K562 (cell line): ENCODE measurements at regions not wholly inside any gene's neighbourhood (a gene's known extent, or its start where the extent isn't known, plus 50 kb on each side); places are given as distances from the start of the nearest gene placed in this dataset.

ENCODE experiments used
- ATAC-seq: fragments of 200-7000 bp; cut with Tn5 transposase; 3 replicates; pipeline ENCODE4 v1.9.1; 2020; ENCODE audit warnings: moderate library complexity
- BruUV-seq: library from RNA; stranded (reverse); fragments of 400-500 nt; replicated peaks from 2 replicates; lab custom pipeline; 2021; lab: Mats Ljungman, UMichigan
- CTCF ChIA-PET: fragments of 300-600 bp; formaldehyde crosslinking; extraction: SDS; loops from one replicate; lab custom pipeline; 2021; ENCODE audit warnings: low intra/inter-chr PET ratio; lab: Yijun Ruan, JAX
- POLR2A ChIA-PET: fragments of 300-600, 350-650 bp; sonication (Branson Sonifier 250); formaldehyde crosslinking; extraction: SDS; loops from one replicate; lab custom pipeline; 2021; ENCODE audit warnings: antibody characterized with exemption, inconsistent platforms; lab: Yijun Ruan, JAX
- DNase-seq, 4 experiments: peaks; one replicate each; pipeline versions ENCODE4 v3.0.0 to v3.0.0-alpha.2; 2011 to 2018; ENCODE audit warnings: low spot score in 3 of 4, mixed read lengths in 3 of 4; ENCODE audit errors: extremely low read depth in 1 of 4
- FAIRE-seq: peaks from 2 replicates; lab custom pipeline; 2011; peaks lifted over from hg19 to GRCh38; lab: Jason Lieb, UNC
- H2AFZ ChIP-seq: 2 replicates; pipeline ENCODE4 v1.6.0; 2011; ENCODE audit warnings: low read depth, low read length, control low read depth, inconsistent platforms
- H3K27ac ChIP-seq: fragments of 200-600 bp; 3 replicates; pipeline ENCODE4 v1.8.0; 2011; ENCODE audit warnings: low read depth, mild to moderate bottlenecking, control low read depth, inconsistent platforms, low read length, moderate library complexity, mixed read lengths; ENCODE audit errors: extremely low read depth
- H3K27me3 ChIP-seq, 2 experiments: fragments of 300-600 bp in 1 of 2; 2 replicates in 1 of 2; 3 replicates in 1 of 2; pipeline versions ENCODE4 v1.6.0 to v1.8.0; 2011; ENCODE audit warnings: inconsistent platforms in 2 of 2, low read length in 2 of 2, mild to moderate bottlenecking in 1 of 2, mixed read lengths in 1 of 2, moderate library complexity in 1 of 2; ENCODE audit not compliant: control insufficient read depth in 2 of 2, insufficient read depth in 2 of 2
- H3K36me3 ChIP-seq: fragments of 300-600 bp; 3 replicates; pipeline ENCODE4 v1.8.0; 2011; ENCODE audit warnings: mild to moderate bottlenecking, low read length, inconsistent platforms; ENCODE audit not compliant: control insufficient read depth, insufficient read depth
- H3K4me1 ChIP-seq, 2 experiments: fragments of 200-600 bp in 1 of 2; replicated peaks in 1 of 2; 2 replicates in 1 of 2; 3 replicates in 1 of 2; pipeline versions ENCODE4 v1.5.1 to v1.8.0; 2011; ENCODE audit warnings: inconsistent platforms in 2 of 2, low read length in 2 of 2, mild to moderate bottlenecking in 1 of 2, mixed read lengths in 1 of 2, moderate library complexity in 1 of 2; ENCODE audit not compliant: control insufficient read depth in 2 of 2, insufficient read depth in 2 of 2
- H3K4me2 ChIP-seq: 2 replicates; pipeline ENCODE4 v1.6.1; 2011; ENCODE audit warnings: low read length, control low read depth, inconsistent platforms, mixed read lengths; ENCODE audit not compliant: insufficient read depth
- H3K4me3 ChIP-seq: fragments of 200-600 bp; sonication (generic), shearing (Covaris generic); 2 replicates; pipeline ENCODE4 v1.5.1; 2016; ENCODE audit warnings: control low read depth, inconsistent platforms
- H3K79me2 ChIP-seq: fragments of 200-600 bp; 3 replicates; pipeline ENCODE4 v1.8.0; 2011; ENCODE audit warnings: low read length, inconsistent platforms; ENCODE audit not compliant: control insufficient read depth, insufficient read depth
- H3K9ac ChIP-seq, 2 experiments: 2 replicates each; pipeline versions ENCODE4 v1.6.0 to v1.6.1; 2011; ENCODE audit warnings: low read depth in 2 of 2, low read length in 2 of 2, control low read depth in 1 of 2, inconsistent platforms in 1 of 2, mild to moderate bottlenecking in 1 of 2, mixed read lengths in 1 of 2; ENCODE audit not compliant: insufficient read depth in 1 of 2
- H3K9me1 ChIP-seq: one replicate; pipeline ENCODE4 v1.6.0; 2011; ENCODE audit warnings: inconsistent platforms, mild to moderate bottlenecking, low read length, moderate library complexity; ENCODE audit not compliant: control insufficient read depth, insufficient read depth
- H3K9me3 ChIP-seq: replicated peaks from 2 replicates; pipeline ENCODE4 v1.5.1; 2011; ENCODE audit warnings: low read depth, low read length, inconsistent platforms; ENCODE audit not compliant: control insufficient read depth, insufficient read depth
- H4K20me1 ChIP-seq: replicated peaks from 2 replicates; pipeline ENCODE4 v1.6.1; 2011; ENCODE audit warnings: low read length, inconsistent platforms, mixed read lengths; ENCODE audit not compliant: control insufficient read depth, insufficient read depth
- CHD2 ChIP-seq: IDR thresholded peaks from 2 replicates; pipeline ENCODE4 v1.6.1; 2011; ENCODE audit warnings: low read depth, low read length
- MAFK ChIP-seq: IDR thresholded peaks from 2 replicates; pipeline ENCODE4 v1.6.1; 2011; ENCODE audit warnings: low read length, improper control_type of control experiment
- NONO ChIP-seq, 2 experiments: fragments of 200-400 bp in 1 of 2; fragments of 450-650 bp in 1 of 2; formaldehyde crosslinking in 1 of 2; IDR thresholded peaks; 2 replicates each; pipeline ENCODE4 v1.6.1; 2017; ENCODE audit warnings: low read depth in 2 of 2, mild to moderate bottlenecking in 2 of 2, moderate library complexity in 2 of 2, low read length in 1 of 2
- ZBTB7A ChIP-seq: IDR thresholded peaks from 2 replicates; pipeline ENCODE4 v1.6.1; 2011; ENCODE audit warnings: low read depth, mild to moderate bottlenecking, low read length, moderate library complexity, borderline replicate concordance; ENCODE audit not compliant: control insufficient read depth
- ZFP36 ChIP-seq: fragments of 150-350 bp; IDR thresholded peaks from 2 replicates; pipeline ENCODE4 v1.6.1; 2018; ENCODE audit warnings: low read length, low read depth; ENCODE audit not compliant: partially characterized antibody
- ZFX ChIP-seq: sonication (generic); formaldehyde crosslinking; IDR thresholded peaks from 2 replicates; pipeline ENCODE4 v1.8.0; 2022; ENCODE audit warnings: mild to moderate bottlenecking, missing genetic modification reagents, moderate library complexity
- WGBS: fragments of 100-300 bp; shearing (Covaris generic); methylation state at CpG from one replicate; pipeline ENCODE4 v1.1.6; 2016; ENCODE audit warnings: low coverage, mixed read lengths; ENCODE audit not compliant: insufficient coverage; ENCODE audit errors: missing lambda C conversion rate; 5-methylcytosine and 5-hydroxymethylcytosine counted together
- in situ Hi-C: fragments of 300-500 bp; cut with MboI; formaldehyde crosslinking; loops from 4 replicates; pipeline ENCODE4 v1.15.0; 2018; ENCODE audit warnings: inconsistent platforms, mixed read lengths
- intact Hi-C: fragments of 100-400 bp; cut with micrococcal nuclease; formaldehyde crosslinking; loops from 2 replicates; pipeline ENCODE4 v1.14.2; 2022
- TF ChIP-seq, protein P1 (sequence below): fragments of 250-450 bp; sonication (Bioruptor Pico); IDR thresholded peaks from 2 replicates; pipeline ENCODE4 v1.5.0; 2020; ENCODE audit warnings: mild to moderate bottlenecking
- TF ChIP-seq, protein P2 (sequence below), 3 experiments: IDR thresholded peaks in 2 of 3; conservative IDR thresholded peaks in 1 of 3; 2 replicates each; pipeline ENCODE4 v1.5.1; 2011 to 2012; ENCODE audit warnings: low read length in 3 of 3, mild to moderate bottlenecking in 3 of 3, control low read depth in 2 of 3, improper control_type of control experiment in 1 of 3, inconsistent platforms in 1 of 3, low read depth in 1 of 3, mixed read lengths in 1 of 3, moderate library complexity in 1 of 3; ENCODE audit not compliant: insufficient read depth in 2 of 3
- TF ChIP-seq, protein P3 (sequence below): fragments of 450-650 bp; formaldehyde crosslinking; IDR thresholded peaks from 2 replicates; pipeline ENCODE4 v1.4.0; 2022; ENCODE audit warnings: missing genetic modification characterization

DNA sequence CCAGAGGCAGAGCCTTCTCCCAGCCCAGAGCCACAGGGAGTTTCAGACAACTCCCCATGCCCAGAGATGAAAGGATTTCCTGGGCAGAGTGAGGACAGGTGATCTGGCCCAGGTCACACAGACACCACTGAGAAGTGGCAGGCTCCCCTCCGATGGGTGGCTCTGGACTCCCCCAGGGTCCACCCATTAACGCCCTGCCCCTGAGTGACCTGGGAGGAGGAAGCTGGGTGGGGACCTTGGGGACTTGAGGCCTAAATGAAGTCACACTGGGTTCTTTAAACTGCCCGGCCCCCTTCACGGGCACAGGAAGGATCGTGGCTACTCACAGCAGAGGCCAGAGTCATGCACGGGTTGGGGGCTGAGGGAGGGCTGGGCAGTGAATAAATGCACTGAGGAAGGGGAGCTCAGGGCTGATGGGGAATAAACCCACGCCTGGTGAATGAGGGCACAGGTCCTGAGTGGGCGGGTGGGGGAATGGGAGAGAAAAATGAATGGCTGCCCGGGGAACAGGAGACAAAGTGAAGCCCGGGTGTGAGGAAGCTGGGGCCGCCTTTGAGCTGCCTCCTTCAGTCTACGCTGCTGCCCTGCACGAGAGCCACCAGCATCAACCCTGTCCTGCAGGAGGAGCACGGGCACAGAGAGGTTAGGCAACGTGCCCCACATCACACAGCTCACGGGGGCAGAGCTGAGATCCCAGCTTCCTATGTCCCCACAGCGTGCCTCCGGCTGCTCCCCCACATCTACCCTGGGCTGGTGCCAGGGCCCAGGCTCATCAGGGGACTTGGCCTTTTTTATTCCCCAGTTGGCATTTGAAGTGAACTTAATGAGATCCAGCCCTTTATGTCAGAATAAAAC is 404.3 kb downstream of the MATN1 start:
- intact Hi-C loops (no loop called here), in situ Hi-C loops (no loop called here)
- Histone ChIP-seq H3K79me2 (no peaks in the 10 kb centered on the region), H3K4me3 (no peak overlapping the region), H3K36me3 (no peaks in the 10 kb centered on the region), H3K4me1 (no peaks in the 10 kb centered on the region), H4K20me1 (peaks cover 2% of the 10 kb centered on the region; the same call in 1 of the 2 replicates), H3K9me1 (no peaks in the 10 kb centered on the region), H3K9me3 (no peaks in the 10 kb centered on the region)
- no peak for FAIRE-seq
- DNase-seq, result no peak
- no TSS peak for BruUV-seq
- ATAC-seq, result no peak; the same call in 2 of the 3 replicates
- WGBS, result under 1% methylated on average over 15 of the region's 18 CpGs
- CTCF ChIA-PET, result no interaction called here
- TF ChIP-seq ZFP36 (peak; percentile 65), NONO (IDR thresholded peaks at IDR 0.05; ENCODE audit: low read depth in 2 of 2, low read length in 1 of 2) (no peak)
- TF ChIP-seq, all 486 proteins: peak for 1
- Histone ChIP-seq H3K9ac (no peak overlapping the region), H3K27me3 (peaks cover 0 to 4% of the 10 kb centered on the region in 2 experiments; a peak in 2 of 5 replicates), H3K4me2 (no peak overlapping the region), H2AFZ (no peak overlapping the region), H3K27ac (no peak overlapping the region)
- POLR2A ChIA-PET, result no interaction called here

DNA sequence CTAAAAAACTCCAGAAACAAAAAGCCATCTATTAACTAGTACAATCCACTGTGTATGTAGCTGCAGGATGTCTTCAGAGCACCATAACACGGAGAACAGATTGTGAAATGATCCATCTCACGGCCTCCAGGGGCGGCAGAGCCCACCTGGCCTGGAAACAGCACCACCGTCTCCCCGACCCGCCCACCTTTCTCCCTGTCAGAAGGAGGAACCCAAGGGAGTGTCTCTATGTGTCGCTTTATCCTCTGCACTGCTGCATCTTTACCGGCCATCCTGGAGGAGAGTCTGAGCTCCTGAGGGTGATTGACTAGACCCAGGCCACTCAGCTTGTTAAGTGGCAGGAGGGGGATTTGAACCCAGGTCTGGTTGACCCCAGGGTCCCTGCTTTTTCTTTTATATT is 405.0 kb downstream of the MATN1 start:
- Histone ChIP-seq H3K9me3 (no peaks in the 10 kb centered on the region), H3K27me3 (peaks cover 0 to 4% of the 10 kb centered on the region in 2 experiments; a peak in 2 of 5 replicates), H3K27ac (no peak overlapping the region), H3K36me3 (no peaks in the 10 kb centered on the region), H2AFZ (no peak overlapping the region), H4K20me1 (no peaks in the 10 kb centered on the region), H3K4me1 (no peaks in the 10 kb centered on the region), H3K9ac (no peak overlapping the region), H3K4me3 (no peak overlapping the region), H3K4me2 (no peak overlapping the region), H3K9me1 (no peaks in the 10 kb centered on the region), H3K79me2 (no peaks in the 10 kb centered on the region)
- ChIA-PET POLR2A (no interaction called here), CTCF (no interaction called here)
- DNase-seq (peak in 2 of 4 experiments; percentile 45 to 50), ATAC-seq (peak; percentile 67), FAIRE-seq (peak; percentile 44)
- 1% methylated on average over 8 of the region's 8 CpGs for WGBS
- intact Hi-C loops (no loop called here), in situ Hi-C loops (no loop called here)
- BruUV-seq, result no TSS peak
- TF ChIP-seq ZBTB7A, result peak; percentile 13; the same call in 1 of the 2 replicates
- TF ChIP-seq, protein P1, sequence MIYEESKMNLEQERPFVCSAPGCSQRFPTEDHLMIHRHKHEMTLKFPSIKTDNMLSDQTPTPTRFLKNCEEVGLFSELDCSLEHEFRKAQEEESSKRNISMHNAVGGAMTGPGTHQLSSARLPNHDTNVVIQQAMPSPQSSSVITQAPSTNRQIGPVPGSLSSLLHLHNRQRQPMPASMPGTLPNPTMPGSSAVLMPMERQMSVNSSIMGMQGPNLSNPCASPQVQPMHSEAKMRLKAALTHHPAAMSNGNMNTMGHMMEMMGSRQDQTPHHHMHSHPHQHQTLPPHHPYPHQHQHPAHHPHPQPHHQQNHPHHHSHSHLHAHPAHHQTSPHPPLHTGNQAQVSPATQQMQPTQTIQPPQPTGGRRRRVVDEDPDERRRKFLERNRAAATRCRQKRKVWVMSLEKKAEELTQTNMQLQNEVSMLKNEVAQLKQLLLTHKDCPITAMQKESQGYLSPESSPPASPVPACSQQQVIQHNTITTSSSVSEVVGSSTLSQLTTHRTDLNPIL (CRISPR knock-in tag), result no peak
- TF ChIP-seq, protein P2, sequence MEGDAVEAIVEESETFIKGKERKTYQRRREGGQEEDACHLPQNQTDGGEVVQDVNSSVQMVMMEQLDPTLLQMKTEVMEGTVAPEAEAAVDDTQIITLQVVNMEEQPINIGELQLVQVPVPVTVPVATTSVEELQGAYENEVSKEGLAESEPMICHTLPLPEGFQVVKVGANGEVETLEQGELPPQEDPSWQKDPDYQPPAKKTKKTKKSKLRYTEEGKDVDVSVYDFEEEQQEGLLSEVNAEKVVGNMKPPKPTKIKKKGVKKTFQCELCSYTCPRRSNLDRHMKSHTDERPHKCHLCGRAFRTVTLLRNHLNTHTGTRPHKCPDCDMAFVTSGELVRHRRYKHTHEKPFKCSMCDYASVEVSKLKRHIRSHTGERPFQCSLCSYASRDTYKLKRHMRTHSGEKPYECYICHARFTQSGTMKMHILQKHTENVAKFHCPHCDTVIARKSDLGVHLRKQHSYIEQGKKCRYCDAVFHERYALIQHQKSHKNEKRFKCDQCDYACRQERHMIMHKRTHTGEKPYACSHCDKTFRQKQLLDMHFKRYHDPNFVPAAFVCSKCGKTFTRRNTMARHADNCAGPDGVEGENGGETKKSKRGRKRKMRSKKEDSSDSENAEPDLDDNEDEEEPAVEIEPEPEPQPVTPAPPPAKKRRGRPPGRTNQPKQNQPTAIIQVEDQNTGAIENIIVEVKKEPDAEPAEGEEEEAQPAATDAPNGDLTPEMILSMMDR (IDR thresholded peaks at IDR 0.05 in 2 of 3, conservative IDR thresholded peaks at IDR 0.05 in 1 of 3; ENCODE audit: insufficient read depth in 2 of 3, low read depth in 1 of 3, low read length in 3 of 3), result 0 out of 6 replicates have a peak, but pooled peaks of 2 of the 3 experiments have one; percentile 10 to 14
- TF ChIP-seq MAFK, result no peak
- TF ChIP-seq, protein P3, sequence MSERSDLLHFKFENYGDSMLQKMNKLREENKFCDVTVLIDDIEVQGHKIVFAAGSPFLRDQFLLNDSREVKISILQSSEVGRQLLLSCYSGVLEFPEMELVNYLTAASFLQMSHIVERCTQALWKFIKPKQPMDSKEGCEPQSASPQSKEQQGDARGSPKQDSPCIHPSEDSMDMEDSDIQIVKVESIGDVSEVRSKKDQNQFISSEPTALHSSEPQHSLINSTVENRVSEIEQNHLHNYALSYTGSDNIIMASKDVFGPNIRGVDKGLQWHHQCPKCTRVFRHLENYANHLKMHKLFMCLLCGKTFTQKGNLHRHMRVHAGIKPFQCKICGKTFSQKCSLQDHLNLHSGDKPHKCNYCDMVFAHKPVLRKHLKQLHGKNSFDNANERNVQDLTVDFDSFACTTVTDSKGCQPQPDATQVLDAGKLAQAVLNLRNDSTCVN, result no peak
- TF ChIP-seq CHD2, result no peak
- TF ChIP-seq ZFX (CRISPR knock-in tag), result no peak
